ENCODE measurements at regions not wholly inside any gene's neighbourhood (a gene's known extent, or its start where the extent isn't known, plus 50 kb on each side); places are given as distances from the start of the nearest gene placed in this dataset.

GRCh38 chr10:62625484-62625883 lies 179.0 kb upstream of the ADO start:
- no peak for DNase-seq (ENCODE audit: low read depth, low spot score)

DNA sequence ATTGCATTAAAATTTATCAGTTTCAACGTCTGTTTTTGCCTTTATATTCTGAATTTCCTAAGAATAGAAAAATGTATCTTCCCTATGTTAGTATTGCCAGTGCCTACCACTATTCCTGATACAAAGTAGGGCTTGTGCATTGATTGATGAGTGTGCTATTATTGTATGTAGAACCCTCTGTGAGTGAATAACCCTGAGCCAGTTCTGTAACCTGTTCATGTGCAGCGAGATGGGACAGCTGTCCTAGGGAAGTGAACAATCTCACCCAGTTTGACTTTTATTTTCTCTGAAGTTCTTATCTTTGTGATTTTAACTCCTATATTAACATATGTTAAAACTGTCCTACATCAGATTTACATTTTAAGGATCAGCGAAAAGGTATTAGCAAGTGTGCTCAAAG lies 178.4 kb upstream of the ADO start:
- no peak for DNase-seq (ENCODE audit: low read depth, low spot score)

GRCh38 chr10:62626817-62627216 lies 177.7 kb upstream of the ADO start:
- no peak for DNase-seq (ENCODE audit: low read depth, low spot score)

GRCh38 chr10:62627983-62628382 lies 176.5 kb upstream of the ADO start:
- no peak for DNase-seq (ENCODE audit: low read depth, low spot score)

DNA sequence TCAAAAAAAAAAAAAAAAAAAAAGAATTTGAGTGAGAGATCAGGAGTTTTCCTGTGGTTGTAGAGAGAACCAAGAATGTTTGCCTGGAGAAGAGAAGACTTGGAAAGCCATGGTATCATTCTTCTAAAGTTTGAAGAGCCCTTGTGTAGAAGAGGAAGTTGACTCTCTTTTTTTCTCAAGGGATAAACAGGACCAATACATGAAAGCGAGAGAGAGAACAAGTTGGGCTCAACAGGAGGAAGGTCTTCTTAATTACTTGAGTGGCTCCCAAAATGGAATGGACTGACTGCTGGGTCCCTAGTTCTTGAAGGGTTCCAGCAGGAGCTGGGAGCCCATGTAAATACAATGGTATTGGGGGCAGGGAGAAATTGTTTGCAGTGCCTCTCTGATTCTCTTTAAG lies 173.3 kb upstream of the ADO start:
- no peak for DNase-seq (ENCODE audit: low read depth, low spot score)

DNA sequence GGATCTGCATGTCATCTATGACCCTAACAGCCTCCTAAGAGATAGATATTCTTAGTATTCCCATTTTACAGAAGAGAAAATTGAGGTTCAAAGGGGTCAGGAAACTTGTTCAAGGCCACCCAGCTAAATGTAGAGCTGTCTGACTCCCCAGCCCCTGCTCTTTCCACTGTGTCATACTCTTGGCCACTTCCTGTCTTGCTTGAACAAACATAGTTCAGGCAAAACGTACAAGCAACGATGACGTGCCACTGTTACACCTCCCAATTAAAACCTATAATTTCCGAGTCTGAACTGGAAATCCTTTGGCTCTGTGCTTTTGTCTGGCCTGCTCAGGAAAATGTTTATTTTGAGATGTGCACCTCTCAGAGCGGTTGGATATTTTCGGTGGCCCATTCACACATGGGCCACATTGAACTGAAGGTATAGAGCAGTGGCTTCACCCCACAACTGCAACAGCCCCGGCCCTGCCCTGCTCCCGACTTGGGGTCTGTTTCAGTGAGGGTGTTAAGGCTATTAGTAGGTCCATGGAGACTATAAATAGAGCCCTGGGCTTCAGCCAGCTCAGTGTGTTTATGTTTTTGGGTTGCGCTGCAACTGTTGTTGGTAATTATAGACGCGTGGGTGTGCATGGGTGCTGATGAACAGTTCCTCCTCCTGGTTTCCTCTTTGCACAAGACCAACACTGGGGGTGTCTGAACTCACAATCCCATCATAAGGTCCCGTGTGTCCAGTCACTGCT lies 172.3 kb upstream of the ADO start:
- DNase-seq (ENCODE audit: low read depth, low spot score): no peak

- no peak for DNase-seq (ENCODE audit: low read depth, low spot score)
Observed at GRCh38 chr10:62633976-62634375, 170.5 kb upstream of the ADO start.

GRCh38 chr10:62634576-62634975 lies 169.9 kb upstream of the ADO start:
- no peak for DNase-seq (ENCODE audit: low read depth, low spot score)

DNA sequence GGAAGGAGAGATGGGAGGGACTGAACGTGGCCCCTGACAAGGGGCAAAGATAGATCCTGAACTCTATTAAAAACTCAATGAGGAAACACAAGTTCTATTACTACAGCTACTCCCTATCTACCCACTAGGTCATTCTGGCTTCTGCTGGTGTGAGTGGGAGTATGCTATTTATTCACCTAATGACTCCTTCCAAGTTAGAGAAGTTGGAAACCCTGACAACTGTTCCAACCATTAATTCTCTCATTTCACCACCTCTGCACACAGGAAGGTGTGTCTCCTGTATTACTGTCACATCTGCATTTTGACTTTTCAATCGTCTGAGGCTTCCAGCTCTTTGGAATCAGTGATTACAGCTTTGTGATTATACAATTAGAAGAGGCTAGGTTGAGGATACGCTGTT lies 169.4 kb upstream of the ADO start:
- no peak for DNase-seq (ENCODE audit: low read depth, low spot score)

DNA sequence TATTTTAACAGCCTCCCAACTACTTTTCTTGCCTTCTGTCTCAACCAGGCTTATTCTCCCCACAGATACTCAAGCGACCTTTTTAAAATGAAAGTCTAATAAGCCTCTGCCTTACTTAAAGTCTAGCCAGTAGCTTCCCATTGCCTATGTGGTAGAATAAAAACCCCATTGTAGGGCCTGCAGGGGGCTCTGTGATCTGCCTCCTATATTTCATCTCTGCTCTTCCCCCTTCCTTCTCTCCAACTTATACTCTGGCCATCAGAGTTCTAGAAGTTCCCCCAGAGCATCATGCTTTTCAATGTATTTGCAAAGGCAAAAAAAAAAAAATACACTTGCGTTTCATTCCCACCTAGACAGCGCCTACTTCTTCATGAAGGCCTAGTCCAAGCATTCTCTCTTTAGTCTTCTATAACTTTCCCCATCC lies 167.7 kb upstream of the ADO start:
- DNase-seq (ENCODE audit: low read depth, low spot score): no peak

DNA sequence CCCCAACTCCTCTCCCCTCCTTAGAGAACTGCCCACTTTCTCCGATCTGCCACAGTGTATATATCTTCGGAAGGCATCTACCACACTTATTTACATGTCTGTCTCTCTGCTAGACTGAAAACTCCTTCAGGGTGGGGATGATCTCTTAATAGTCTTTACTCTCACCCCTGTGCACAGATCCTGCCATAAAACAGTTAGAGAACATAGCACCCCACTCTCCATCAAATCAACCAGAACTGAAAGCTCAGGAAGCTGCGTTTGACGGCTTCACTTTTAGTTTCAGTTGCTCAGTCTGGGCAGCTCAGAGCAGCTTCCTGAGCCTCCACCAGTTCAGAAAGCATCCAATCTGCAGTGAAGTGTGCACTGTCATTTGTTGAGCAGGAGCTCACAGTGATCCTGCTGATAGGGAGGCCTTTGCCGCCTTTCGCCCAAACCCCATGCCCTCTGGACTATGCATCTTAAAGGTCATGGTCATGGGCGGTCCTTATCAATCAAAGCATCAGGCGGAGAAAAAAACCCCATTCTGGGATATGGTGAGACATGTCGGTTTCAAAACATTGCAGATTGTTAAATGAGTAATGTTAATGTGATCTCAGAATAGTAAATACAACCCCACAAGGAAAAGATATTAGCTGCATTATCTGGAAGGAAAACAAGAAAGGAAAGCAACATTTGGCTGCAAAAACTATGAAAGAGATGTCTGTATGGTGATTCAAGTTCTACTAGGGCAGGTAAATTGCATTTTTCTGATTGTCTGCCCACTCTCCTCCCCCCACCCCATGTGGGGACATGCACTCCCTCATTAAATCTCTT lies 167.1 kb upstream of the ADO start:
- no peak for DNase-seq (ENCODE audit: low read depth, low spot score)

DNA sequence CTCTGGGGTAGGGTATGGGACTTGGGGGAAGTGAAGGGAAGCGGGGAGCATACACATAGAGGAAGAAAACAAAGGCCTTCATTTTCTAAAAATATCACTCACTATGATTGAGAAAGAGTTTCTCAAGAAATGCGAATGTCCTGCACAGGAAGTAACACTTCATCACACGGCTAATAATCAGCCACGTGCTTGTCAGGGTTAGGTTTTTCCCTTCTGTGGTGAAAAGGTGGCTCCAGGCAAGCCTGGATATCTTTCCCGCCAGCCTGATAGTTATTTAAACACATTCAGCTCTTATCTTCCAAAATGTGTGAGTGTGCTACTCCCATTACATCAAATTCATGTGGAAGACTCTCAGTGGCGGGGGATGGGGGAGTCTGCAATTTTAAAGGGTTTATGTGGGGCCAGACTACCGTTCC lies 166.4 kb upstream of the ADO start:
- DNase-seq (ENCODE audit: low read depth, low spot score): no peak

DNA sequence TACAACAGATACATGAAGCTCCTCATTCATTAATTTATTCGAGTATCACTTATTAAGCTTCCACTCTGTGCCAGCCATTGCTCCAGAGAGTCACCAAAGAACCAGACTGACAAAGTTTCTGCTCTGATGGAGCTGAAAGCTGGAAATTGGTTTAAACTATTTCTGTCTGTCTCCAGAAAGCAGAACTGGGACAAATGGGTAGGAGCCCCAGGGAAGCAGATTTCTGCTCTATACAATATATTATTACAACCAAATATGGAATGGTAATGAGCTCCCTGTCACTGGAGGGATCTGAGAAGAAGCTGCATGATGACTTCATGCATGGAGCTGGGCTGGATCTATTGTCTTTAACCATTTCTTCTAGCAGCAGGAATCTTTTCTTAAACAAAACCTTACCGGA lies 165.4 kb upstream of the ADO start:
- DNase-seq (ENCODE audit: low read depth, low spot score): no peak

GRCh38 chr10:62640411-62640810 lies 164.1 kb upstream of the ADO start:
- DNase-seq (ENCODE audit: low read depth, low spot score): peak; percentile 13

DNA sequence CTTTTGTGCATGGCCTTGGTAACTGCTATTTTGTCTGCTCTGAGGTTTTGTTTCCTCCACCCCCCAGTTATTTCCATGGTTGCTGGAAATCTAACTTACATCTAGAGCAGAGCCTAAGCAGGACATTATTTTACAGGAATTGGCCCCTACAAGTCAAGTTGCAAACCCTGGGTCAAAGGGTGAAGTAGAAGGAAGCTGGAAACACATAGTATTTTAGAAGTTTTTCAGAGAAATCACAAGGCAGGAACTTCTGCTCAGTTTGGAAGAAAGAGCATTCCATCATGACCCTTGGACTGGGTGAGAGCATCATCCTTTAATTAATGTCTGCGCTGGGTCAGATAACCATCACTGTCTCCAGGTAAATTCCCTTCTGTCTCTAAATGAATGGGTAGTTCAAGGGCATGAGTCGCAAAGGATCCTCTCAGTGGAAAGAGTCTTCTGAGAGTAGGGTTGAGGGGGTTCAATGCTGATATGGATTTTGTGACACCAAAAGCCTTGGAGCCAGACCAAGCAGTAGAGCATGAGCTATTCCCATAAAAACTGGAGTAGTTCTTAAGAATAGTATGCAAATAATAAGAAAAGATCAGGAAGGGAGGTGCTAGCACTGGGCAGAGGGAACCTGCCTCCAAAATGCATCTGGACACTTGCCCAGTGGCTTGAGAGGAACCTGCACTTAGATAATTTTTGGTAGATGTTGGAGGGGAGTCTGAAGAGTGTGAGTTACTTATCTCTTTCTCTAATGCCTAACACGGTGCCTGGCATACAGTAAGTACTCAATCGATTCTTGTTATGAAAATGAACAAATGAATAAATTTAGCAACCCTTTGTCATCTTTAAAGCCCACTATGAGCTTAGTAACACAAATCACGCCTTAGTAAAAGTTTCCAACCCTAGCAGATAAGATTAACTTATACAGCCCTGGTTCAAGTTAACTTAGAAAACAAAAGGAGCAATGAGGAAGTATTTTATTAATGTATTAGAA lies 160.6 kb upstream of the ADO start:
- no peak for DNase-seq (ENCODE audit: low read depth, low spot score)

GRCh38 chr10:62647375-62648092 lies 157.0 kb upstream of the ADO start:
- DNase-seq (ENCODE audit: low read depth, low spot score): no peak

DNA sequence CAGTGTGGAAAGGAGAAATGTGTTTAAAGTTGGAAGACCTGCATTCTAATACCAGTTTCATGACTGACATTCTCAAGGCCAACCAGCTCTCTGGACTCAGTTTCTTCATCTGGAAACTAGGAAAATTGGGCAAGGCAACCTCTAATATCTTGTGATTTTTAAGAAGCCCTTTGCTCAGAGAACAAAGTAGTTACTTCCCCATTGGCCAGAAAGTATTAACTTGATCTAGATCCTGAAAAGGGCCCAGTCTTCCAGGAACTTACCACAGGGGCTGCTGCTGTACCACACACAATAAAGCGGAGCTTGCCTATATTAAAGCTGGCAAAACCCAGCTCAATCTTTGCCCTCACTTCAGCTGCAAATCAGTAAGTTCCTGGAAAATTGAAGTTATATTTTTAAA lies 155.6 kb upstream of the ADO start:
- no peak for DNase-seq (ENCODE audit: low read depth, low spot score)

DNA sequence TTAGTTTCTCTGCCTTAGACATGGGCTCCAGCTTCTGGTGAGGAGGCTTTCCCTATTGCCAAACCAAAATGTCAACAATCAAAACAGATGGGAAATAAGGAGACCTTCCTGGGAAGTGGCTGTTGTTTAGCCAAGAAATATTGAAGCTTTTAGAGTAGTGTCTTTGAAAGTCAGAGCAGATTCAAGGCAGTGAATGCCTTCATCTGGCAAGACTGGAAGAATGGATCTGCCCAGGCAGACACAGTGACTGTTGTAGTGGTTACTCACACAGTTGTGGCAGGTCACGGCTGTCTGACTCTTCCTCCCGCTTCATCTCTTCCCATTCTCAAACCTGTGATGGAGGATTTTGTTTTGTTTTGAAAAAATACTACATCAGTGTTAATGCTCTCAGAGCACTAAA lies 154.1 kb upstream of the ADO start:
- DNase-seq (ENCODE audit: low read depth, low spot score): no peak

DNA sequence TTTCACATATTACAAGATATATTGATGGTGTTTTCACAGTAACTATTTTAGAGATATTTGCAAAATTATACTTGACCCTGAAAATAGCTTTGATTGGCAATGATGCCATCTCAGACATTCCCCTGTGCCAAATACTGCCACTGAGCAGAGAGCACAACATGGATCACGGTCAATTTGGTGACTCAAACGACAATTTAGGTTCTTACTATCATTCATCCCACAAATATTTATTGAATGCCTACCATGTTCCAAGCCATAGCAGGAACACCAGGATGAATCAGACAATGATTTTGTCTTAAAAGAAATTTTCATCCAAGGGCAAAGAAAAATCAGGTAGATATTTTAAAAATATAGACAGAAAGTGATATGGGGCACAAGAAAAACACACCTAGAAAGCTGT lies 153.2 kb upstream of the ADO start:
- DNase-seq (ENCODE audit: low read depth, low spot score): no peak

- no peak for DNase-seq (ENCODE audit: low read depth, low spot score)
Observed at GRCh38 chr10:62652114-62652513, 152.4 kb upstream of the ADO start.

- no peak for DNase-seq (ENCODE audit: low read depth, low spot score)
Observed at GRCh38 chr10:62652564-62652963, 152.0 kb upstream of the ADO start.
